GM18507 (cell line): ENCODE measurements at regions not wholly inside any gene's neighbourhood (a gene's known extent, or its start where the extent isn't known, plus 50 kb on each side); places are given as distances from the start of the nearest gene placed in this dataset.
A peak's percentile ranks its signal among the peaks of the same experiment; 100 is the strongest.
"Not testable (repeated sequence)": the region's sequence is repeated elsewhere in the genome, so short reads cannot be mapped to it uniquely, and the experiment has no call there.

Experiments used
- DNase-seq: peaks from one replicate; pipeline ENCODE4 v3.0.0; 2011; ENCODE audit warnings: low read depth; ENCODE audit not compliant: insufficient read length; ENCODE audit errors: extremely low spot score
- FAIRE-seq: peaks from 2 replicates; lab custom pipeline; 2011; peaks lifted over from hg19 to GRCh38; lab: Jason Lieb, UNC

- DNase-seq (no peak), FAIRE-seq (no peak)
Measured at GRCh38 chr2:14942987-14943386, 310.5 kb downstream of the LRATD1 start.

DNA sequence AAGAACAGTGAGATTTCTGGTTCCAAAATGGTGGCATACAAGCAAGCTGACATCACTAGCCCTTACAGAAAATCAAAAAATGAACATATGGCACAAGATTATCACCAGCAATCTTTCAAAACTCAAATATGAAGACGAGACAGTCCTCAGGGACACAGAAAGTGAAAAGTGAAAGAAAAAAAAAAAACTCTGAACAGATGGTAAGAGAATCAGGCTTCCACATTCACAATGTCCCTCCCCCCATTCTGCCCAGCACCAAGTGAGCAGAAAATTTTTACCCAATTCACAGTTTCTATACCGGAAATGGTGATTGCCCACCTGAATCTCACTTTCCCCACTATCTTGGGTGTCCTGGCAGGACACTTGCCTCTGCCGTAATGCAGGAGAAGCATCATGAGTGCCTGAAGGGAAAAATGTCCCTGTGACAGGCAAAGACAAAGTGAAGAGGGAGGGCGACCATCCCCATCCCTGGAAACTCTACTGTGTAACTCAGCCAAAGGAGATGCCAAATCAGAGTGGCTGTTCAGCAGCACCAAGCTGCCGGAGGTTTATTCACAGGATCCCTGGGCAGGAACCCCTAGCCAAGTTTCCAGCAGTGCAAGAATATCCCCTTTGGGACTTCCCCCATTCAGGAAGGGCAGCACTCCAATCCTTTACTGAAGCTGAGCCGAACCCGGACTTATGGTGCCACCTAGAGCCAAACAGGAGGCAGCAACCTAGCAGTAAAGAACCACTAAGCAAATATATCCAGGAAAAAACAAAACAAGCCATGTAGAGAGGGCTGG, 312.2 kb downstream of the LRATD1 start:
- FAIRE-seq (no peak), DNase-seq (no peak)

- DNase-seq (no peak), FAIRE-seq (no peak)
Measured at GRCh38 chr2:14951569-14952285, 319.2 kb downstream of the LRATD1 start.

GRCh38 chr2:14952400-14952963, 320.0 kb downstream of the LRATD1 start:
- DNase-seq: no peak
- no peak for FAIRE-seq

DNA sequence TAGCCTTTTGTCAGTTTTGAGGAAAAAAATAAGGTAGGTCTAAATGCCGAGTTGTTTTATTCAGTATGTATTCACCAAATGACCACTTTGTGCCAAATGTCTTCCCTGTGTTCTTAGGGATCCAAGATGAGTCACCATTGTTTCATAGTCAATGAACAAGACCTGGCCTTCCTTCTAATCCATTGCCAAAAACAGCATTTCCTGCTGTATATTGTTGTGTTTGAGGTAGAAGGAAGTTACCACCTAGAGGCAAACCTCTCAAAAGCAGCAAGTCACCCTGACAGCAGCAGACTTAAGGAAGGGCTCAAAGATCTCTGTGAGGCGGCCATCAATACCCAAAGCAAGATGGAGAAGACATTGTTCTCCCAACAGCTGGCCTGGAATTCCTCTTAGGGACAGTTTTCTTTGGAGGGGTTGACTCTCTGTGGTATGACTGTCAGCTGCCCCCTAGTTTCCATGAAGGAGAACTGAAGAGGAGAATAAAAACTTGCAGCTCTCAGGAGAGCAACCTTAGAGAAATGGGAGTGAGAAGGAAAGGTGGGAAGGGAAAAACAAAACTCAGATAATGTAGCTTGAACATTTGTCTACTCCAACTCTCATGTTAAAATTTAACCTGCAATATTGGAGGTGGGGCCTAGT, 328.3 kb downstream of the LRATD1 start:
- FAIRE-seq (no peak), DNase-seq (no peak)

DNA sequence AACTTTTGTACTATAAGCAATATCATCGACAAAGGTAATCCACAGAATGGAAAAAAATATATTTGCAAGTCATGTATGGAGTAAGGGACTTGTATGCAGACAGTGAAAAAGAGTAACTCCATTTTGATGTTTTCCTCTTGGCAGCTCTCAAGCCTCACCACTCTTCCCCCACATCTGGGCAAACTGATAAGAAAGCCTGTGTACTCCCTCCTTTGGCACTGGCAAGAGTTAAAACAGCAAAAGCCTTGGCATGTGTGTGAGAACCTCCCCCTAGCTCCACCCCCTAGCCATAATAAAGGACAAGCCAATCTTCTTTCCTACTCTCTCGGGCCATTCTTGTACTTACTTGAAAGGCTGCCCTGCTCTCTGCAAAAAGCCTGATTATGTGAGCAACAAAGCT, 335.2 kb downstream of the LRATD1 start:
- DNase-seq: no peak
- no peak for FAIRE-seq

DNA sequence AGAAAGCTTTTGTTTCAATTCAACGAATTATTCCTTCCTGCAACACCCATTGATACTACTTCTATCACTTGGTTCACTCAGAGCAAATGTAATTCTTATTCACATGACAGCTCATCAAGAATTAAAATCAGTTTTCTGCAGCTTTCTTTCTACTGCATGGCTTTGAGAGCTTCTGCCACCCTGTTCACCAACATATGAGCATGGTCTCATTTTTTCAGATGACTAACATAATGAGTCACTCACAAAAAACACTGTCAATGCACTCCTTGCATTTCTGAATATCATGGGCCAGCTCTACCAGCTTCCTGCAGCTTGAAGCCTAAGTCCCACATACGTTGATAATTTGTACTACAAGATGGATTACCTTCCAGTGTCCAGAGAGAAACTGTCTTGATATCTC, 342.9 kb downstream of the LRATD1 start:
- FAIRE-seq (no peak), DNase-seq (no peak)

DNA sequence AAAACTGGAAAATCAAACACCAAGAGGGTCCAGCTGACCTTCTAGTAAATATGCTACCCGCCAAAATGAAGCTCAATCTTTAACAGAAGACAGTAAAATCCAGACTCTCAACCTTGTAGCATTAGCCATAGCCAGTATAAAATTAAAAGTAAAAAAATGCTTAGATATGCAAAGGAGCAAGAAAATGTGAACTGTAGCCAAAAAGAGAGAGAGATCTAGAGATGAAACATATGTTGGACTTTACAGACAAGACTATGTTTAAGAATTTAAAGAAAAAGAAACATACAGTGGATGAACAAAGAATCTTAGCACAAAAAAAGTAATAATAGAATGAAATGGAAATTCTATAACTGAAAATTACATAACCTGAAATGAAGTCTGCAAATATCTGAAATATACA, 344.5 kb downstream of the LRATD1 start:
- DNase-seq (no peak), FAIRE-seq (no peak)

DNA sequence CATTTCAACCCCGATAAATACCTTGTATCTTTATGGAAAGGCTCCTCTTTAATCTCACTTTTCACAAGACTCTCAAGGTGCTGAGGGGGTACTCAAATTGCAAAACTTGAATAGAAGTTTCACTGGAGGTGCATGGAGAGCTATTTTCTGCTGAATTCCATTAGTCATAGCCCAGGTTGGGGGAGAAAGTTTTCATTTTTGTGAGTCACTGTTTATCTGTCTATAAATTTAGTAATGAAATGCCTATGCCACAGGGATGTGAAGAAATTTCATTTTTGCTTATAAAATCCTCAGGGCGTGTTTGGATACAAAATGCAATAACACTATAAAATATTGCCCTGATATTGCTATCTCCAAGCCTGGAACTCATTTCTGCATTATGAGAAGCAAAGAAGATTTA, 346.3 kb downstream of the LRATD1 start:
- DNase-seq (no peak), FAIRE-seq (no peak)

DNA sequence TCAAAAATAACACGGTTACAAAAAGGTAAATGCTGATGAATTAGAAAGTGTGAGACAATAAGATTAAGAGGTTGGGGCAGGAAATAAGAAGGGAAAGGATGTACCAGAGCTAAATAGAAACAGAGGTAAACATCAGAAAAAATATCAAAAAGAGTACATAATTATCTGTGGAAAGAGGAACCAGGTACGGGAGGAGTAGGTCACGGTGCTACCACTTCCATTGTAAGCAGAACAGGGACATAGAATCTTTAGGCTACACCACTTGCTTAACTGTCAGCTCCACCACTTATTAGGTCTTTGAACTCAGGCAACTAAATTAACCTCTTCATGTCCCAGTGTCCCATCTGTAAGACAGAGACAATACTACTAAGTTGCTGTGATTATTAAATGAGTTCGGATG, 350.3 kb downstream of the LRATD1 start:
- FAIRE-seq (no peak), DNase-seq (no peak)

DNA sequence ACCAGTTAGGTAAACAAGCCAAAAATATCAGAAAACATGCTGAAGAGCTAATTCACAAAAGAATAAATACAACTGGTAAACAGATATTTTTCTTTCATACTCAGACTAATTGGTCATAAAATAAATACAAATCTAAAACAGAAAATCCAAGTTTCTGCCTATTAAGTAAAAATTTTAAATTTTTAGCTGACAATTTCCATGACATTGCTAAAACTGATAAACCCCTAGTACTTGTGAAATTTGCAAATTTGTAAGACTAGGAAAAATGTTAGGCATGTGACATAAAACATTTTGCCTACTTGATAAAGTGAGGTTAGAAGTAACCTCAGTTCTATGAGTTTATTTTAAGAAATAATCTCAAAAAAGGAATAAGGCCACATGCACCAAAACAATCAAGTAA, 356.1 kb downstream of the LRATD1 start:
- DNase-seq: no peak
- FAIRE-seq: no peak

DNA sequence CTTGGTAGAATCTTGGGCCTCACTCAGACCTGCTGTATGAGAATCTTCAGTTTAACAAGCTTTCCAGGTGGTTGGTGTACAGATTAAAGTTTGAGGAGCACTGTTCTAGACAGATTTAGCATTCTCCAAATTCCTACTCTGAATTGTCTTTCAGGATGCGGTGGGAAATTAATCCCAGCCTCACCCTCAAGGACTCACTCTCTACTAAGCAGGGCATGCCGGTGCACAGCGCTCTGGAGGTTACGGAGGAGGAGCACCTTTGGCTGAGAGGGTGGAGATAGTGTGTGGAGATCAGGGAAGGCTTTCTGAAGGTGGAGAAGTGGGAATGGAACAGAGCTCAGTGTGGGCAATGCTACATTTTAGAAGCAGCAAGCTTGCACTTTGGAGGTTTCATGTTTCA, 359.2 kb downstream of the LRATD1 start:
- no peak for DNase-seq
- FAIRE-seq: no peak

DNA sequence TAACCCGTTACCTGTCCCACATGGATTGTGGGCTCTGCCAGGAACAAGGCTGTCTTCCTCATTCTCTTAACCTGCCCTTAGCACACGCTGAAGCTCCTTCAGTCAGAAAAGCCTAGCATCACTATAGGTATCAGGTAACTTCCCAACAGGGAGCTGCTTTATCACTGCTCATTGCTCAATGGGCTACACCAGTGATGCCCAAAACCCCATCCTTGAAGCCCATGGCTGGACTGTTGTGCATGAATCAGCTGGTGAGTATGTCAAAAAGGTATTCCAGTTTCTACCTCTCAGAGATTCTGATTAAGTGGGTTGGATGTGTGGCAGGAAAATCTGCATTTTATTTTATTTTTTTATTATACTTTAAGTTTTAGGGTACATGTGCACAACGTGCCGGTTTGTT, 362.2 kb downstream of the LRATD1 start:
- no peak for DNase-seq
- no peak for FAIRE-seq

DNA sequence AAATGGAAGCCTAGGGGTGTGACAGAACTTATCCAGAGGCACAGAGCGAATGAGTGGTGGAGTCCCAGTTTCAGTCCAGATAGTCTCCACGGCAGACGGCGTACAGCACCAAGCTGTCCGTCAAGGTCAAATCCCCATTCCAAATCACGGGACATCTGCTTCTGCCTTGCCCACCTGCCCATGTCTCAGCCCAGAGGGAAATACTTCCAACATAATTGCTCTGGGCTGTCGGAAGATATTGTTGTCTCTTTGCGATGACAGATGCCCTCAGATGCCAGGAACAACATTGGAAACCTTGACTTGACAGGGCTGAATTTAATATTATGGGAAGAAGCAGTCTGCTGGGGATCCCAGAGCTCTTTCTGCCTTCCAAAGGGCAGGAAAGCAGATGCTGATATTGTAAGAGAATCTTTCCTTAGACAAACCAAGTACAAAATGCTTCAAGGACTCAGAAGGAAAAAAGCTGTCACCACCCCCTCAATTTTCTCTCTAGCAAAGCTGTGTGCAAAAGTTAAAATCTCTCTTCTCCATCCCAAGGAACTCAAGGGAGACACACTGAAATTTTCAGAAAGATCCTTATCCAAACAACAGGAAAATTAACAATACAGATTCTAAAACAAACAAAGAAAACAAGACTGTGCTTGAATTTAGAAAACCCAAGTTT, 364.0 kb downstream of the LRATD1 start:
- DNase-seq (no peak), FAIRE-seq (no peak)

- FAIRE-seq: no peak
- DNase-seq: no peak
Measured at GRCh38 chr2:14998546-14998945, 366.0 kb downstream of the LRATD1 start.

- FAIRE-seq (no peak), DNase-seq (no peak)
Measured at GRCh38 chr2:14999114-14999661, 366.7 kb downstream of the LRATD1 start.

DNA sequence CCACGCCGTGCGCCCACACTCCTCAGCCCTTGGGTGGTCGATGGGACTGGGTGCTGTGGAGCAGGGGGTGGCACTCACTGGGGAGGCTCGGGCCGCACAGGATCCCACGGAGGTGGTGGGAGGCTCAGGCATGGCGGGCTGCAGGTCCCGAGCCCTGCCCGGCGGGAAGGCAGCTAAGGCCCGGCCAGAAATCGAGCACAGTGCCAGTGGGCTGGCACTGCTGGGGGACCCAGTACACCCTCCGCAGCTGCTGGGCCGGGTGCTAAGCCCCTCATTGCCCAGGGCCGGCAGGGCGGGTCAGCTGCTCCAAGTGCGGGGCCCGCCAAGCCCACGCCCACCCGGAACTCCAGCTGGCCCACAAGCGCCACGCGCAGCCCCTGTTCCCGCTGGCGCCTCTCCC, 370.0 kb downstream of the LRATD1 start:
- DNase-seq, FAIRE-seq: not testable (repeated sequence)

DNA sequence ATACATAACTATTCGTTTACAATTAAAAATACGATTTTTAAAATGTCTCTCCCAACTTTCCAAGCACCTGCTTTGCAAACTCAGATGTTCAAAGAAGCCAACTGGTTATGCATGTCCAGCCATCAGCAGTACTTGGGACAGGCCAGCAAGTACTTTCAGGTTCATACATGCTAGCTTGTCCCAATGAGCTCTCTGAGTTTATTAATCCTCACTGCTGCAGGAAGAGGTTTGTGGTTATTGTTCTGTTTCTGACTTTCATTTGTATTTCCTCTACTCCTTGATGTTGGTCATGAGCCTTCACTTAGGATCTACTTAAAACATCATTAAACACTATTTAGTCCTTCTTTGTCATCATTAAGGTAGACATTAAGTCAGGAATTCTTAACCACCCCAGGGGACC, 374.1 kb downstream of the LRATD1 start:
- DNase-seq: no peak
- FAIRE-seq: peak; percentile 46

GRCh38 chr2:15009681-15010080, 377.2 kb downstream of the LRATD1 start:
- no peak for DNase-seq
- FAIRE-seq: no peak

- DNase-seq: no peak
- FAIRE-seq: no peak
Measured at GRCh38 chr2:15010346-15010745, 377.8 kb downstream of the LRATD1 start.
